ENCODE measurements at regions not wholly inside any gene's neighbourhood (a gene's known extent, or its start where the extent isn't known, plus 50 kb on each side); places are given as distances from the start of the nearest gene placed in this dataset.

GRCh38 chr3:72281551-72281950 is 496.6 kb upstream of the PROK2 start:
- H3K9me2 ChIP-seq (replicated peaks; ENCODE audit: insufficient read depth, low read length) = no peaks in the 10 kb centered on the region
- no peak overlapping the region for H3K27ac ChIP-seq (ENCODE audit: low read depth, low read length)
- H3F3A ChIP-seq (ENCODE audit: insufficient read depth) = no peaks in the 10 kb centered on the region
- H3K9ac ChIP-seq (ENCODE audit: low read length) = no peak overlapping the region
- no peaks in the 10 kb centered on the region for H3K79me2 ChIP-seq (ENCODE audit: insufficient read depth, low read length)
- TF ChIP-seq EZH2phosphoT487 (conservative IDR thresholded peaks at IDR 0.05; ENCODE audit: low read length) = no peak
- TF ChIP-seq CTCF (IDR thresholded peaks at IDR 0.05; ENCODE audit: insufficient read depth, low read length, poor library complexity, severe bottlenecking) = no peak
- H3K36me3 ChIP-seq (ENCODE audit: low read length) = no peaks in the 10 kb centered on the region
- H3K9me3 ChIP-seq (ENCODE audit: insufficient read depth, low read length) = peaks cover 5% of the 10 kb centered on the region; the same call in 1 of the 2 replicates
- H3K27me3 ChIP-seq (ENCODE audit: low read length) = no peaks in the 10 kb centered on the region
- H3K4me2 ChIP-seq (ENCODE audit: low read depth, low read length, poor library complexity, severe bottlenecking) = no peak overlapping the region
- H4K20me1 ChIP-seq (ENCODE audit: low read depth, low read length) = no peaks in the 10 kb centered on the region
- H3K4me3 ChIP-seq (ENCODE audit: insufficient read depth, low read length, poor library complexity, severe bottlenecking) = no peak overlapping the region
- H2AFZ ChIP-seq (ENCODE audit: low read depth, low read length, severe bottlenecking) = no peak overlapping the region

GRCh38 chr3:72280876-72281275 is 495.9 kb upstream of the PROK2 start:
- no peak for TF ChIP-seq EZH2phosphoT487 (conservative IDR thresholded peaks at IDR 0.05; ENCODE audit: low read length)
- TF ChIP-seq CTCF (IDR thresholded peaks at IDR 0.05; ENCODE audit: insufficient read depth, low read length, poor library complexity, severe bottlenecking) = no peak
- no peak overlapping the region for H3K27ac ChIP-seq (ENCODE audit: low read depth, low read length)

GRCh38 chr3:72279631-72280041 is 494.7 kb upstream of the PROK2 start:
- no peak overlapping the region for H3K9ac ChIP-seq (ENCODE audit: low read length)
- H3K27ac ChIP-seq (ENCODE audit: low read depth, low read length) = no peak overlapping the region
- H3K4me2 ChIP-seq (ENCODE audit: low read depth, low read length, poor library complexity, severe bottlenecking) = no peak overlapping the region
- TF ChIP-seq EZH2phosphoT487 (conservative IDR thresholded peaks at IDR 0.05; ENCODE audit: low read length) (no peak), CTCF (IDR thresholded peaks at IDR 0.05; ENCODE audit: insufficient read depth, low read length, poor library complexity, severe bottlenecking) (no peak)
- no peaks in the 10 kb centered on the region for H3K9me2 ChIP-seq (replicated peaks; ENCODE audit: insufficient read depth, low read length)
- peaks cover 5% of the 10 kb centered on the region; the same call in 1 of the 2 replicates for H3K9me3 ChIP-seq (ENCODE audit: insufficient read depth, low read length)
- H2AFZ ChIP-seq (ENCODE audit: low read depth, low read length, severe bottlenecking) = no peak overlapping the region
- H3F3A ChIP-seq (ENCODE audit: insufficient read depth) = no peaks in the 10 kb centered on the region
- no peaks in the 10 kb centered on the region for H3K27me3 ChIP-seq (ENCODE audit: low read length)
- no peaks in the 10 kb centered on the region for H4K20me1 ChIP-seq (ENCODE audit: low read depth, low read length)
- H3K36me3 ChIP-seq (ENCODE audit: low read length) = no peaks in the 10 kb centered on the region
- no peak overlapping the region for H3K4me3 ChIP-seq (ENCODE audit: insufficient read depth, low read length, poor library complexity, severe bottlenecking)
- no peaks in the 10 kb centered on the region for H3K79me2 ChIP-seq (ENCODE audit: insufficient read depth, low read length)

More at GRCh38 chr3:72280876-72281275, 495.9 kb upstream of the PROK2 start:
- Histone ChIP-seq H3K9ac (ENCODE audit: low read length) (no peak overlapping the region), H3K4me2 (ENCODE audit: low read depth, low read length, poor library complexity, severe bottlenecking) (no peak overlapping the region), H4K20me1 (ENCODE audit: low read depth, low read length) (no peaks in the 10 kb centered on the region), H3F3A (ENCODE audit: insufficient read depth) (no peaks in the 10 kb centered on the region), H3K9me3 (ENCODE audit: insufficient read depth, low read length) (peaks cover 5% of the 10 kb centered on the region; the same call in 1 of the 2 replicates), H3K79me2 (ENCODE audit: insufficient read depth, low read length) (no peaks in the 10 kb centered on the region), H3K27me3 (ENCODE audit: low read length) (no peaks in the 10 kb centered on the region), H3K9me2 (replicated peaks; ENCODE audit: insufficient read depth, low read length) (no peaks in the 10 kb centered on the region), H2AFZ (ENCODE audit: low read depth, low read length, severe bottlenecking) (no peak overlapping the region), H3K36me3 (ENCODE audit: low read length) (no peaks in the 10 kb centered on the region), H3K4me3 (ENCODE audit: insufficient read depth, low read length, poor library complexity, severe bottlenecking) (no peak overlapping the region)

All from SU-DHL-6 (cell line).